WTC11 (cell line): ENCODE measurements at regions not wholly inside any gene's neighbourhood (a gene's known extent, or its start where the extent isn't known, plus 50 kb on each side); places are given as distances from the start of the nearest gene placed in this dataset.

Experiments
- CREM ChIP-seq: sonication (generic); formaldehyde crosslinking; IDR thresholded peaks from 2 replicates; pipeline ENCODE4 v1.8.1; 2022; ENCODE audit warnings: mild to moderate bottlenecking, missing genetic modification reagents, moderate library complexity
- FOXP1 ChIP-seq: sonication (generic); formaldehyde crosslinking; IDR thresholded peaks from 2 replicates; pipeline ENCODE4 v1.8.0; 2022; ENCODE audit warnings: missing genetic modification reagents, mild to moderate bottlenecking, moderate library complexity, borderline replicate concordance
- IRF2 ChIP-seq: sonication (generic); formaldehyde crosslinking; IDR thresholded peaks from 2 replicates; pipeline ENCODE4 v1.8.0; 2022; ENCODE audit warnings: low read depth, missing genetic modification reagents, borderline replicate concordance
- TF ChIP-seq, protein P1 (sequence below): fragments of 200-600 bp; IDR thresholded peaks from 2 replicates; pipeline ENCODE4 v1.8.0; 2022; ENCODE audit warnings: antibody characterized with exemption
- TF ChIP-seq, protein P2 (sequence below): sonication (generic); formaldehyde crosslinking; IDR thresholded peaks from 2 replicates; pipeline ENCODE4 v1.8.0; 2022; ENCODE audit warnings: mild to moderate bottlenecking, missing genetic modification reagents
- TF ChIP-seq, protein P3 (sequence below): sonication (generic); formaldehyde crosslinking; conservative IDR thresholded peaks from 2 replicates; pipeline ENCODE4 v1.8.1; 2022; ENCODE audit warnings: mild to moderate bottlenecking, missing genetic modification reagents
- TF ChIP-seq, protein P4 (sequence below): sonication (generic); formaldehyde crosslinking; IDR thresholded peaks from 2 replicates; pipeline ENCODE4 v1.8.1; 2023; ENCODE audit warnings: mild to moderate bottlenecking, missing genetic modification reagents, borderline replicate concordance

DNA sequence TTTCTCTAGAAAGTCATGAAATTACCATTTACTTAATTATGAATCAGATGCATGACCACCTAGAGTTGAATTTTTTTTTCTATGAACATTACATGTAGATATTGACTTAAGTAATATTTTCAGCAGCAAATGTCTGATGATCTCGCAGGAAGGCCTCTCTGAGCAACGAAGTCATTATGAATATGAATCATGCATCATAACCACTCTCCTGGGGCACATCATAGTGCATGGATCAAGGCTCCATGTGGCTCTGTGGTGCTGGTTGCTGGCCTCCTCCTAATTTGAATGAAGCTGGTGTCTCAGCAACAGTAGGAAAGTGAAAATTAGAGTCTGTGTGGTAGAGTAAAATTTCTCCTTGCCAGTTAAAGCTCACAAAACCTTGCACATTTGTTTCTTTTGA lies 121.4 kb upstream of the INHBA start:
- TF ChIP-seq FOXP1 (no peak), IRF2 (no peak), CREM (CRISPR knock-in tag) (no peak)
- TF ChIP-seq, protein P1, sequence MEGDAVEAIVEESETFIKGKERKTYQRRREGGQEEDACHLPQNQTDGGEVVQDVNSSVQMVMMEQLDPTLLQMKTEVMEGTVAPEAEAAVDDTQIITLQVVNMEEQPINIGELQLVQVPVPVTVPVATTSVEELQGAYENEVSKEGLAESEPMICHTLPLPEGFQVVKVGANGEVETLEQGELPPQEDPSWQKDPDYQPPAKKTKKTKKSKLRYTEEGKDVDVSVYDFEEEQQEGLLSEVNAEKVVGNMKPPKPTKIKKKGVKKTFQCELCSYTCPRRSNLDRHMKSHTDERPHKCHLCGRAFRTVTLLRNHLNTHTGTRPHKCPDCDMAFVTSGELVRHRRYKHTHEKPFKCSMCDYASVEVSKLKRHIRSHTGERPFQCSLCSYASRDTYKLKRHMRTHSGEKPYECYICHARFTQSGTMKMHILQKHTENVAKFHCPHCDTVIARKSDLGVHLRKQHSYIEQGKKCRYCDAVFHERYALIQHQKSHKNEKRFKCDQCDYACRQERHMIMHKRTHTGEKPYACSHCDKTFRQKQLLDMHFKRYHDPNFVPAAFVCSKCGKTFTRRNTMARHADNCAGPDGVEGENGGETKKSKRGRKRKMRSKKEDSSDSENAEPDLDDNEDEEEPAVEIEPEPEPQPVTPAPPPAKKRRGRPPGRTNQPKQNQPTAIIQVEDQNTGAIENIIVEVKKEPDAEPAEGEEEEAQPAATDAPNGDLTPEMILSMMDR = no peak
- TF ChIP-seq, protein P2, sequence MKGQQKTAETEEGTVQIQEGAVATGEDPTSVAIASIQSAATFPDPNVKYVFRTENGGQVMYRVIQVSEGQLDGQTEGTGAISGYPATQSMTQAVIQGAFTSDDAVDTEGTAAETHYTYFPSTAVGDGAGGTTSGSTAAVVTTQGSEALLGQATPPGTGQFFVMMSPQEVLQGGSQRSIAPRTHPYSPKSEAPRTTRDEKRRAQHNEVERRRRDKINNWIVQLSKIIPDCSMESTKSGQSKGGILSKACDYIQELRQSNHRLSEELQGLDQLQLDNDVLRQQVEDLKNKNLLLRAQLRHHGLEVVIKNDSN (CRISPR knock-in tag) = no peak
- TF ChIP-seq, protein P3, sequence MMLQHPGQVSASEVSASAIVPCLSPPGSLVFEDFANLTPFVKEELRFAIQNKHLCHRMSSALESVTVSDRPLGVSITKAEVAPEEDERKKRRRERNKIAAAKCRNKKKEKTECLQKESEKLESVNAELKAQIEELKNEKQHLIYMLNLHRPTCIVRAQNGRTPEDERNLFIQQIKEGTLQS (CRISPR knock-in tag) = no peak
- TF ChIP-seq, protein P4, sequence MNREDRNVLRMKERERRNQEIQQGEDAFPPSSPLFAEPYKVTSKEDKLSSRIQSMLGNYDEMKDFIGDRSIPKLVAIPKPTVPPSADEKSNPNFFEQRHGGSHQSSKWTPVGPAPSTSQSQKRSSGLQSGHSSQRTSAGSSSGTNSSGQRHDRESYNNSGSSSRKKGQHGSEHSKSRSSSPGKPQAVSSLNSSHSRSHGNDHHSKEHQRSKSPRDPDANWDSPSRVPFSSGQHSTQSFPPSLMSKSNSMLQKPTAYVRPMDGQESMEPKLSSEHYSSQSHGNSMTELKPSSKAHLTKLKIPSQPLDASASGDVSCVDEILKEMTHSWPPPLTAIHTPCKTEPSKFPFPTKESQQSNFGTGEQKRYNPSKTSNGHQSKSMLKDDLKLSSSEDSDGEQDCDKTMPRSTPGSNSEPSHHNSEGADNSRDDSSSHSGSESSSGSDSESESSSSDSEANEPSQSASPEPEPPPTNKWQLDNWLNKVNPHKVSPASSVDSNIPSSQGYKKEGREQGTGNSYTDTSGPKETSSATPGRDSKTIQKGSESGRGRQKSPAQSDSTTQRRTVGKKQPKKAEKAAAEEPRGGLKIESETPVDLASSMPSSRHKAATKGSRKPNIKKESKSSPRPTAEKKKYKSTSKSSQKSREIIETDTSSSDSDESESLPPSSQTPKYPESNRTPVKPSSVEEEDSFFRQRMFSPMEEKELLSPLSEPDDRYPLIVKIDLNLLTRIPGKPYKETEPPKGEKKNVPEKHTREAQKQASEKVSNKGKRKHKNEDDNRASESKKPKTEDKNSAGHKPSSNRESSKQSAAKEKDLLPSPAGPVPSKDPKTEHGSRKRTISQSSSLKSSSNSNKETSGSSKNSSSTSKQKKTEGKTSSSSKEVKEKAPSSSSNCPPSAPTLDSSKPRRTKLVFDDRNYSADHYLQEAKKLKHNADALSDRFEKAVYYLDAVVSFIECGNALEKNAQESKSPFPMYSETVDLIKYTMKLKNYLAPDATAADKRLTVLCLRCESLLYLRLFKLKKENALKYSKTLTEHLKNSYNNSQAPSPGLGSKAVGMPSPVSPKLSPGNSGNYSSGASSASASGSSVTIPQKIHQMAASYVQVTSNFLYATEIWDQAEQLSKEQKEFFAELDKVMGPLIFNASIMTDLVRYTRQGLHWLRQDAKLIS (CRISPR knock-in tag) = no peak
